Peyer's patch (tissue), 4 donors: ENCODE measurements at regions not wholly inside any gene's neighbourhood (a gene's known extent, or its start where the extent isn't known, plus 50 kb on each side); places are given as distances from the start of the nearest gene placed in this dataset.

ENCODE experiments used
- CTCF ChIP-seq, 6 experiments: fragments of 450-650 bp in 4 of 6; fragments of 200-600 bp in 2 of 6; sonication (generic) in 1 of 6; IDR thresholded peaks; one replicate each; pipeline ENCODE4 v1.5.1; 2017 to 2019; ENCODE audit warnings: antibody characterized with exemption in 6 of 6, mild to moderate bottlenecking in 3 of 6, moderate library complexity in 1 of 6
- POLR2A ChIP-seq, 2 donors: fragments of 450-650 bp; IDR thresholded peaks; one replicate each; pipeline ENCODE4 v1.5.1; 2017; ENCODE audit warnings: antibody characterized with exemption in 2 of 2, mild to moderate bottlenecking in 2 of 2, moderate library complexity in 2 of 2

GRCh38 chr2:88950010-88950409 lies 258.5 kb downstream of the RPIA start:
- TF ChIP-seq CTCF (IDR thresholded peaks at IDR 0.05) (peak in 2 of 6 experiments; percentile 4 to 7), POLR2A (IDR thresholded peaks at IDR 0.05) (no peak)
